ENCODE measurements at regions not wholly inside any gene's neighbourhood (a gene's known extent, or its start where the extent isn't known, plus 50 kb on each side); places are given as distances from the start of the nearest gene placed in this dataset.

- H3K9me3 Mint-ChIP-seq = peaks cover 27% of the 10 kb centered on the region
- H3K4me1 Mint-ChIP-seq = no peaks in the 10 kb centered on the region
- H3K36me3 Mint-ChIP-seq (ENCODE audit: low read depth) = no peaks in the 10 kb centered on the region
- H3K27ac Mint-ChIP-seq = no peak overlapping the region
- peaks cover 99% of the 10 kb centered on the region for H3K27me3 Mint-ChIP-seq (ENCODE audit: low read depth)
- H3K4me3 Mint-ChIP-seq = no peak overlapping the region
- no peak for TF ChIP-seq CTCF (IDR thresholded peaks at IDR 0.05; ENCODE audit: unreplicated experiment in 3 of 3)
Observed at GRCh38 chrX:119996069-119996468, 52.5 kb upstream of the NKAP start.

All from nephron (organoid).